ENCODE measurements at regions not wholly inside any gene's neighbourhood (a gene's known extent, or its start where the extent isn't known, plus 50 kb on each side); places are given as distances from the start of the nearest gene placed in this dataset.
"Not testable (repeated sequence)": the region's sequence is repeated elsewhere in the genome, so short reads cannot be mapped to it uniquely, and the experiment has no call there.

- no peak overlapping the region for H3K4me3 ChIP-seq (ENCODE audit: low read depth, low read length)
- no peak for DNase-seq (ENCODE audit: low read depth)
These were observed 560.9 kb upstream of the AGA start for GRCh38 chr4:178003098-178003657.

DNA sequence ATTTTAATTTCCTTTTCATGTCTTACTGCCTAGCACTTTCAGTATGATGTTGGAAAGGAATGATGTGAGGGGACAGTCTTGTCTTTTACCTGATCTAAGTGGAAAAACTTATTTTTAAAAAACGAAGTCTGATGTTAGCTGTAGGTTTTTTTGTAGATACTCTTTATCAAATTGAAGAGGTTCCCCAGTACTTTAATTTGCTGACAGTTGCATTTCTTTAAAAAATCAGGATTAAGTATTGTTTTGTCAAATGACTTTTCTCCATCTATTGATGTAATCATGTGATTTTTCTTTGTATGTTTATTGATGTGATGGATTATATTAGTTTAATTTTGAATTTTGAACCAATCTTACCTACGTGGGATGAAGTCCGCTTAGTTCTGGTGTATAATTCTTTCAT lies 568.4 kb upstream of the AGA start:
- TF ChIP-seq CTCF (conservative IDR thresholded peaks at IDR 0.05; ENCODE audit: low read depth, low read length), result no peak
- no peak for DNase-seq (ENCODE audit: low read depth)
- H3K4me3 ChIP-seq (ENCODE audit: low read depth, low read length), result no peak overlapping the region

More at GRCh38 chr4:178003098-178003657, 560.9 kb upstream of the AGA start:
- no peak for TF ChIP-seq CTCF (conservative IDR thresholded peaks at IDR 0.05; ENCODE audit: low read depth, low read length)

DNA sequence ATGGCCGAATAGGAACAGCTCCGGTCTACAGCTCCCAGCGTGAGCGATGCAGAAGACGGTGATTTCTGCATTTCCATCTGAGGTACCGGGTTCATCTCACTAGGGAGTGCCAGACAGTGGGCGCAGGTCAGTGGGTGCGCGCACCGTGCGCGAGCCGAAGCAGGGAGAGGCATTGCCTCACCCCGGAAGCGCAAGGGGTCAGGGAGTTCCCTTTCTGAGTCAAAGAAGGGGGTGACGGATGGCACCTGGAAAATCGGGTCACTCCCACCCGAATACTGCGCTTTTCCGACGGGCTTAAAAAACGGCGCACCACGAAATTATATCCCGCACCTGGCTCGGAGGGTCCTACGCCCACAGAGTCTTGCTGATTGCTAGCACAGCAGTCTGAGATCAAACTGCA lies 572.8 kb upstream of the AGA start:
- not testable (repeated sequence) for DNase-seq (ENCODE audit: low read depth); H3K4me3 ChIP-seq (ENCODE audit: low read depth, low read length)

DNA sequence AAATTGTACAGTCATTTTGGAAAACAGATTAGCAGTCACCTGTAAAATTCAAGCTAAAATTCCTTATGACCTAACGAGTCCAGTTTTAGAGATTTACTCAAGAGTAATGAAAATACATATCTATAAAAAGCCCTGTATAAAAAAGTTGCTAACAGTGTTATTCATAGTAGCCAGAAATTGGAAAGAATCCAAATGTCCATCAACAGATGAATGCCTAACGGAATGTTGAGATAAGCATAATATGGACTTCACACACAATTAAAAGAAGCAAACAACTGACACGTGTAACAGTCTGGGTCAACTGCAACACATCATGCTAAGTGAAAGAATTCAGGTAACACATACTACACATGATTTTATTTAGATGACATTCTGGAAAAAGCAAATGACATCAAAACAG lies 584.8 kb upstream of the AGA start:
- H3K4me3 ChIP-seq (ENCODE audit: low read depth, low read length), result no peak overlapping the region
- no peak for DNase-seq (ENCODE audit: low read depth)
- no peak for TF ChIP-seq CTCF (conservative IDR thresholded peaks at IDR 0.05; ENCODE audit: low read depth, low read length)

DNA sequence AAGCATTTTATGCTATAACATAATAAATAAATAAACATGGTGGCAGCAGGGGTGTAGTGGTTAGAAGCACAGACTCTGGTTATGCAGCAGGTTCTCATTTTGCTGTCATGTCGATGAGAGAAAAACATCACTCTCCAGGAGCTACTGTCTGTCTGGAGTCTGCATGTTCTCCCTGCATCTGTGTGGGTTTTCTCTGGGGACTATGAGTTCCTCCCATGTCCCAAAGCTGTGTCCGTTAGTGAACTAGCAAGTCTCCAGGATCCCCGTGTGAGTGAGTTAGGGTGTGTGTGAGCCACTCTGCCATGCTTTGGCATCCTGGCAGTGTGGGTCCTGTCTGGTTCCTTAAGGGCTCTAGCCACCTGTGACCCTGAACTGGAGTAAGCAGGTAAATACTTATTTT lies 585.6 kb upstream of the AGA start:
- no peak overlapping the region for H3K4me3 ChIP-seq (ENCODE audit: low read depth, low read length)
- no peak for DNase-seq (ENCODE audit: low read depth)
- no peak for TF ChIP-seq CTCF (conservative IDR thresholded peaks at IDR 0.05; ENCODE audit: low read depth, low read length)

DNA sequence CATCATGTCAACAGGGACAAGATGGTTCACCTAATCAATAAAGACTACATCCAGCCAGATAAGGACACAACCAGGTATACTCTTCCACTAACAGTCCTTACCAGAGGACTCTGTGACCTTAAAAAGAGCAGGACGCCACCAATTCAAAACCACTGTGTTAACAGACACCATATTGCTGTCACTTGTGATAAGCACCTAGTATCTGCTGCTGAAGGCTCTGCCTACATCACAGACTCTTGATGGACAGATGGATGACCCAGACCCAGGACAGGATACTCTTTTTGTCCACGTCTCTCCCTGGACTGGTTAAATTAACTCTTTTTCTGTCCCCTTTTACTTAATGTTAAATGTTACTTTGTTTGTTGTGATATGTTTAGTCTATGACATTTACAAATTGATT lies 586.2 kb upstream of the AGA start:
- no peak for DNase-seq (ENCODE audit: low read depth)
- no peak overlapping the region for H3K4me3 ChIP-seq (ENCODE audit: low read depth, low read length)
- no peak for TF ChIP-seq CTCF (conservative IDR thresholded peaks at IDR 0.05; ENCODE audit: low read depth, low read length)

DNA sequence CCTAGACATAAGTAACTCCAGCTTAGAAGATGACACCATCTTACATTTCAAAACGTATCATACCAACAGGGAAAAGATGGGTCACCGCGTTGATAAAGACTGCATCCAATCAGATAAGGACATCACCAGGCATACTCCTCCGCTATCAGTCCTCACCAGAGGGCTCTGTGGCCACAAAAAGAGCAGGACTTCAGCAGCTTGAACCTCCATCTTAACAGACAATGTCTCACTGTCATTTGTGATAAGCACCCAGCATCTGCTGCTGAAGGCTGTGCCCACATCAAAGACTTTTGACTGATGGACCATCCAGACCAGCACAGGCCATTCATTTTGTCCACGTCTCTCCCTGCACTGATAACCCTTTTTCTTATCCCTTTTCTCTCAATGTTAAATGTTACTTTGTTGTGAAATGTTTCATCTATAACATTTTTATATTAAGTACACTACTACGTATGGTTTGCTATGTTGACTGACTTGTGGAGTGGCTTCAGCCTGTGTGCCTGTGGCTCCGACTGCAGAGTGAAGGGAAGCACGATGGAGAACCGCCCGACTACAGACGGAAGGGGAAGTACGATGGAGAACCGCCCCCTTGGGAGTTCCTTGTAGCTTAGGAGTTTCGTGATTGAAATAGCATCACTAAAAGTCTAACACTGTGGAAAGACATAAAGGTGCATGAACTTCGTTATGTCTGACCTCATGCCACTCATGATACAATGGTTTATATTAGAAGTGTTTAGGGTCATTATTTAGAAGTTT lies 595.4 kb upstream of the AGA start:
- no peak overlapping the region for H3K4me3 ChIP-seq (ENCODE audit: low read depth, low read length)
- TF ChIP-seq CTCF (conservative IDR thresholded peaks at IDR 0.05; ENCODE audit: low read depth, low read length), result no peak
- no peak for DNase-seq (ENCODE audit: low read depth)

Data from epithelial cell of proximal tubule (primary cell).